AG04449 (cell line): ENCODE measurements at regions not wholly inside any gene's neighbourhood (a gene's known extent, or its start where the extent isn't known, plus 50 kb on each side); places are given as distances from the start of the nearest gene placed in this dataset.

Source experiments
- CTCF ChIA-PET: fragments of 350-600 bp; formaldehyde crosslinking; extraction: SDS; loops from one replicate; lab custom pipeline; 2021; ENCODE audit warnings: antibody characterized with exemption; lab: Yijun Ruan, JAX
- POLR2A ChIA-PET: fragments of 400-600, 350-600 bp; formaldehyde crosslinking; extraction: SDS; loops from one replicate; lab custom pipeline; 2020; ENCODE audit warnings: antibody characterized with exemption, inconsistent platforms; lab: Yijun Ruan, JAX
- DNase-seq: peaks from one replicate; pipeline ENCODE4 v3.0.0-alpha.2; 2010; ENCODE audit warnings: low read depth, low spot score
- H3K4me3 ChIP-seq: 2 replicates; pipeline ENCODE4 v1.5.1; 2011; ENCODE audit warnings: low read depth, mild to moderate bottlenecking, control low read depth, low read length
- TF ChIP-seq, protein P1 (sequence below): IDR thresholded peaks from one replicate; pipeline ENCODE4 v1.5.1; 2011; ENCODE audit warnings: mild to moderate bottlenecking, moderate library complexity, low read length, control low read depth, inconsistent platforms; ENCODE audit not compliant: insufficient read depth; ENCODE audit errors: missing control alignments

DNA sequence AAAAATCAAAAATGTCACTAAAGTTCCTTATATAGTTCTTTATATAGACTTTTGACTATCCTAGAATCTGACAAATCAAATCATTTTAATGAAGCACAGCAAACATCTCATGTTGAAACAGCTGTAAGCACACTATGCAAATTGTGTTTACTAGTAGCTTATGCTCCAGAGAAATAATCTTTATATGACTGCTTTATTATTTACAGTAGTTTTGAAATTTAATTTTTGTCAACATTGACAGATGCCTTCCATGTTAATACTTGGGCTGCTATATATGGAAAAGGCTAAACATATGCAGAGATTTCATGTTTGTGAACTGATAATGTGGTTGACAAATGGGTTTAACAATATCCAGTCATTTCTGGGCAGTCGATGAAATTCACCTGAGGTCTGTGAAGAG, 616.8 kb downstream of the TAFA4 start:
- ChIA-PET CTCF (no interaction called here), POLR2A (no interaction called here)
- TF ChIP-seq, protein P1, sequence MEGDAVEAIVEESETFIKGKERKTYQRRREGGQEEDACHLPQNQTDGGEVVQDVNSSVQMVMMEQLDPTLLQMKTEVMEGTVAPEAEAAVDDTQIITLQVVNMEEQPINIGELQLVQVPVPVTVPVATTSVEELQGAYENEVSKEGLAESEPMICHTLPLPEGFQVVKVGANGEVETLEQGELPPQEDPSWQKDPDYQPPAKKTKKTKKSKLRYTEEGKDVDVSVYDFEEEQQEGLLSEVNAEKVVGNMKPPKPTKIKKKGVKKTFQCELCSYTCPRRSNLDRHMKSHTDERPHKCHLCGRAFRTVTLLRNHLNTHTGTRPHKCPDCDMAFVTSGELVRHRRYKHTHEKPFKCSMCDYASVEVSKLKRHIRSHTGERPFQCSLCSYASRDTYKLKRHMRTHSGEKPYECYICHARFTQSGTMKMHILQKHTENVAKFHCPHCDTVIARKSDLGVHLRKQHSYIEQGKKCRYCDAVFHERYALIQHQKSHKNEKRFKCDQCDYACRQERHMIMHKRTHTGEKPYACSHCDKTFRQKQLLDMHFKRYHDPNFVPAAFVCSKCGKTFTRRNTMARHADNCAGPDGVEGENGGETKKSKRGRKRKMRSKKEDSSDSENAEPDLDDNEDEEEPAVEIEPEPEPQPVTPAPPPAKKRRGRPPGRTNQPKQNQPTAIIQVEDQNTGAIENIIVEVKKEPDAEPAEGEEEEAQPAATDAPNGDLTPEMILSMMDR, result no peak
- no peak overlapping the region for H3K4me3 ChIP-seq
- no peak for DNase-seq

DNA sequence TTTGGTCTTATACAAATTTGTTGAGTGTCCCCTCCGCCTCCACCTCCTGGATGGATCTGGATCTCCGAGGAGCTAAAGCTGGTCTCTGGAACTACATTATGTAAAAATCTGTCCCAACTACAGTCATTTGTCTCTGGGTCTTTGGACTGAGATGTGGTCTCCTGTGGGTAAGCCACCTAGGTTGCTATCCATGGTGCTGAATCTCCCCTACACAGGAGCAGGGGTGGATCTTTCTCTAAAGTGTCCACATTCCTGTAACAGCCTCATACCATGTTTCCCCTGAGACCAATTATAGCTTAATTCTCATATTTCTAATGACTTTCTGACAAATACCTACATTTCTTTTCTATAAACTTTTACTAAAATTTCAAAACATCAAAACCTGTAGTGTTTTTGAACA, 625.8 kb downstream of the TAFA4 start:
- POLR2A ChIA-PET, result no interaction called here
- no peak for DNase-seq
- CTCF ChIA-PET, result no interaction called here
- TF ChIP-seq, protein P1, result no peak
- H3K4me3 ChIP-seq, result no peak overlapping the region

DNA sequence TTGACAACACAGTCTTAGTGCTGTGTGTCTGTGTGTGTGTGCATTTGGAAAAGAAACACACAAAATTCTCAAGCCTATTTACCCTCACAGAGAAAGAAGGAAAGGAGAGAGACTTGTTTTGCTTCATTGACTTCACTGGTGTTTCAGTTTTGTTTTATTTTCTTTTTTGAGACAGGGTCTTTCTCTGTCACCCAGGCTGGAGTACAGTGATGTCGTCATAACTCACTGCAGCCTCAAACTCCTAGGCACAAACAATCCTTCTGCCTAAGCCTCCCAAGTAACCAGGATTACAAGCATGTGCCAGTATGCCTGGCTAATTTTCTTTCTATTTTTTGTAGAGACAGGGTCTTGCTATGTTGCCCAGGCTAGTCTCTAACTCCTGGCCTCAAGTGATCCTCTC, 636.9 kb downstream of the TAFA4 start:
- TF ChIP-seq, protein P1, result no peak
- ChIA-PET POLR2A (no interaction called here), CTCF (no interaction called here)
- DNase-seq, result no peak
- H3K4me3 ChIP-seq, result no peak overlapping the region

DNA sequence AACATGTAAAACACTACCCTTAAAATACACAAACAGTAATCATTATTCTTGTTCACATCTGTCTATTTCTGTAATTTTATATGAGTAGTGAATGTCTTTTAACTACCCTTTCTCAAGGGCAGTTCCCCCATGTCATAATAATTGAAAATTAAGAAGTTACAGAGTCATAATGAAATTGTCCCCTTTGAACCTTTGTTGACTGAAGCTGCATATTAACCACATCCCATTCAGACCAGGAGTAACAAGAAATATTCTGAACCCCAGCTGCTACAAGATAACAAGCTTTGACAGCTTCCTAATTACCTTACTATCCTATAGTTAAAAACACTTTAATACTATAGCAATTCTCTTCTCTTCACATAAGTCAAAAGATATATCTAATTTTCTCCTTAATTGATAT, 635.9 kb upstream of the SUCLG2 start:
- H3K4me3 ChIP-seq, result no peak overlapping the region
- CTCF ChIA-PET, result no interaction called here
- TF ChIP-seq, protein P1, result no peak
- POLR2A ChIA-PET, result no interaction called here
- no peak for DNase-seq

DNA sequence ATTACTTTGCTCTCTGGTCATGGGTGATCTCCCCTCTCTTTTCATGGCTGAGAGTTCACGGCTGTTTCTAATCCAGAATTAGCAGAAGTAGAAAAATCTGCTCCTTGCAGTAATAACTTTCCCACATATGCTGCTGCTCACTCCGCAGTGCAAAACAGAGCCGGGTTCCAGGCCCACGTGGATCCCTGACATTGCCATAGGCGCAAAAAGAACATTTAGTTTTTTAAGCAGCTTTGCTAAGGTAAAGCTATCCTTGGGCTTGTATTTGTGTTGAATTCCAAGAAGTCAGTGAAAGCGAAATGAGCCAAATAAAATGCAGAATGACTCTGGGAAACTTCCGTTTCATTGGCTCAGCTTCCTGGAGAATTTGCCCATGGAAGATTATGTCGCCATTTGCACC, 633.7 kb upstream of the SUCLG2 start:
- POLR2A ChIA-PET, result no interaction called here
- no peak for DNase-seq
- H3K4me3 ChIP-seq, result no peak overlapping the region
- TF ChIP-seq, protein P1, result no peak
- CTCF ChIA-PET, result no interaction called here

DNA sequence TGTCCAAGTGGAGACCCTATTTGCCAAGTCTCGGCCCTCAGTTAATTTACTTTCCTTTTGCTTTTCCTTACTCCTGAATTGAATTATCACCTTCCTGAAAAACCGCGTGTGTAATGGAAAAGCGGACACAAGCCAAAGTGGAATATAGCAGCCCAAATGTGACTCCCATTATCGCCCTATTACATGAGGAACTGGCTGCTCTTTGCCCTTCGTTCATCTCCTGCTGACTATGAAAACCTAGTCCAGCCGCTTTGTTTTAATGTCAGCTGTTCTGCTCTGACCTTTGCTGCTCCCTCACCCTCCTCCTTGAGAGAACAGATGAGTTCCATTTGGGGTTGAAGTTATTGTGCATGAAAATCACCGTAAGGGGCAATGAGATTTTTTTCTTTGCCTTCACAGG, 632.7 kb upstream of the SUCLG2 start:
- no peak overlapping the region for H3K4me3 ChIP-seq
- ChIA-PET POLR2A (no interaction called here), CTCF (no interaction called here)
- DNase-seq, result no peak
- TF ChIP-seq, protein P1, result no peak
